ENCODE measurements at regions not wholly inside any gene's neighbourhood (a gene's known extent, or its start where the extent isn't known, plus 50 kb on each side); places are given as distances from the start of the nearest gene placed in this dataset.

GRCh38 chr5:148723143-148723542, 68.8 kb upstream of the HTR4 start:
- intact Hi-C loops (cut with micrococcal nuclease) = no loop called here
- Histone ChIP-seq H3K9me1 (replicated peaks; ENCODE audit: control insufficient read depth, extremely low read depth, insufficient read depth, low read length) (no peaks in the 10 kb centered on the region), H4K20me1 (replicated peaks; ENCODE audit: control insufficient read depth, extremely low read depth, insufficient read depth, low read length) (no peaks in the 10 kb centered on the region), H3K9ac (replicated peaks; ENCODE audit: extremely low read depth, insufficient read depth, low read length) (no peak overlapping the region), H3K79me2 (ENCODE audit: control insufficient read depth, insufficient read depth, low read length) (no peaks in the 10 kb centered on the region), H3K4me2 (ENCODE audit: insufficient read depth, low read length) (no peak overlapping the region), H3K36me3 (ENCODE audit: control insufficient read depth in 2 of 2, extremely low read depth in 1 of 2, insufficient read depth in 2 of 2, low read length in 2 of 2) (no peaks in the 10 kb centered on the region), H2AFZ (ENCODE audit: low read depth, low read length) (no peak overlapping the region), H3K4me3 (replicated peaks in 1 of 3; ENCODE audit: insufficient read depth in 1 of 3, low read depth in 1 of 3, low read length in 3 of 3) (no peak overlapping the region), H3K4me1 (ENCODE audit: control insufficient read depth, extremely low read depth, insufficient read depth, low read length) (no peaks in the 10 kb centered on the region), H3K27ac (ENCODE audit: insufficient read depth, low read depth, low read length) (no peak overlapping the region), H3K27me3 (ENCODE audit: control insufficient read depth in 2 of 2, insufficient read depth in 2 of 2, low read length in 2 of 2) (peaks cover 5 to 14% of the 10 kb centered on the region in 2 experiments), H3K9me3 (replicated peaks; ENCODE audit: control insufficient read depth, insufficient read depth, low read length) (no peaks in the 10 kb centered on the region)
- no peak for DNase-seq (ENCODE audit: low read depth, low spot score)
- TF ChIP-seq MYC (IDR thresholded peaks at IDR 0.05; ENCODE audit: low read depth, low read length) (no peak), POLR2A (IDR thresholded peaks at IDR 0.05; ENCODE audit: low read depth, low read length) (no peak), EZH2 (IDR thresholded peaks at IDR 0.05; ENCODE audit: borderline replicate concordance, low read depth, low read length, severe bottlenecking) (no peak), POLR2AphosphoS5 (IDR thresholded peaks at IDR 0.05; ENCODE audit: insufficient read depth, low read depth, low read length) (no peak), FOS (IDR thresholded peaks at IDR 0.05; ENCODE audit: borderline replicate concordance, insufficient read depth, low read length) (no peak), GATA2 (IDR thresholded peaks at IDR 0.05; ENCODE audit: insufficient read depth, insufficient read length, low read depth, low read length) (no peak), MAX (IDR thresholded peaks at IDR 0.05; ENCODE audit: insufficient read depth, insufficient read length) (no peak), JUN (IDR thresholded peaks at IDR 0.05; ENCODE audit: borderline replicate concordance, insufficient read depth, insufficient read length, low read depth) (no peak)
- ChIA-PET CTCF (interaction anchor here (1.0 to 1.8 kb wide), 3 partner anchors 8 to 548 kb away, joined by 3 to 9 read pairs (median 5); no protein-coding TSS in a partner anchor), POLR2A (no interaction called here)
- no peak for FAIRE-seq
- dilution Hi-C loops (cut with MboI; ENCODE audit: extremely low pct_ligation_motif_present, low sequenced_read_pairs) = no loop called here
- BruUV-seq (replicated peaks) = no TSS peak

GRCh38 chr5:148725675-148726074, 71.3 kb upstream of the HTR4 start:
- CTCF ChIA-PET = interaction anchor here (1.4 to 10.1 kb wide), 2 partner anchors 244 to 281 kb away, joined by 4 to 388 read pairs; no protein-coding TSS in a partner anchor

More at GRCh38 chr5:148725675-148726074, 71.3 kb upstream of the HTR4 start:
- H3K9ac ChIP-seq (replicated peaks; ENCODE audit: extremely low read depth, insufficient read depth, low read length) = no peak overlapping the region
- no peak overlapping the region for H2AFZ ChIP-seq (ENCODE audit: low read depth, low read length)
- no peaks in the 10 kb centered on the region for H3K79me2 ChIP-seq (ENCODE audit: control insufficient read depth, insufficient read depth, low read length)
- H3K27me3 ChIP-seq (ENCODE audit: control insufficient read depth in 2 of 2, insufficient read depth in 2 of 2, low read length in 2 of 2) = peaks cover 0 to 4% of the 10 kb centered on the region in 2 experiments
- POLR2A ChIA-PET = no interaction called here
- no peak overlapping the region for H3K4me2 ChIP-seq (ENCODE audit: insufficient read depth, low read length)
- DNase-seq (ENCODE audit: low read depth, low spot score) (no peak), FAIRE-seq (no peak)
- no peak overlapping the region for H3K4me3 ChIP-seq (replicated peaks in 1 of 3; ENCODE audit: insufficient read depth in 1 of 3, low read depth in 1 of 3, low read length in 3 of 3)
- H4K20me1 ChIP-seq (replicated peaks; ENCODE audit: control insufficient read depth, extremely low read depth, insufficient read depth, low read length) = no peaks in the 10 kb centered on the region
- no peaks in the 10 kb centered on the region for H3K9me3 ChIP-seq (replicated peaks; ENCODE audit: control insufficient read depth, insufficient read depth, low read length)
- TF ChIP-seq FOS (IDR thresholded peaks at IDR 0.05; ENCODE audit: borderline replicate concordance, insufficient read depth, low read length) (no peak), EZH2 (IDR thresholded peaks at IDR 0.05; ENCODE audit: borderline replicate concordance, low read depth, low read length, severe bottlenecking) (no peak), POLR2AphosphoS5 (IDR thresholded peaks at IDR 0.05; ENCODE audit: insufficient read depth, low read depth, low read length) (no peak), POLR2A (IDR thresholded peaks at IDR 0.05; ENCODE audit: low read depth, low read length) (no peak), MYC (IDR thresholded peaks at IDR 0.05; ENCODE audit: low read depth, low read length) (no peak), GATA2 (IDR thresholded peaks at IDR 0.05; ENCODE audit: insufficient read depth, insufficient read length, low read depth, low read length) (no peak), MAX (IDR thresholded peaks at IDR 0.05; ENCODE audit: insufficient read depth, insufficient read length) (no peak), JUN (IDR thresholded peaks at IDR 0.05; ENCODE audit: borderline replicate concordance, insufficient read depth, insufficient read length, low read depth) (no peak), CTCF (IDR thresholded peaks at IDR 0.05; ENCODE audit: extremely low read depth in 1 of 2, insufficient read depth in 1 of 2, low read depth in 1 of 2, low read length in 2 of 2) (no peak)
- no peaks in the 10 kb centered on the region for H3K36me3 ChIP-seq (ENCODE audit: control insufficient read depth in 2 of 2, extremely low read depth in 1 of 2, insufficient read depth in 2 of 2, low read length in 2 of 2)
- intact Hi-C loops (cut with micrococcal nuclease) (no loop called here), dilution Hi-C loops (cut with MboI; ENCODE audit: extremely low pct_ligation_motif_present, low sequenced_read_pairs) (loop anchor here (25.0 kb wide), 1 partner anchor 387 kb away; no protein-coding TSS in a partner anchor)
- BruUV-seq (replicated peaks) = no TSS peak
- H3K27ac ChIP-seq (ENCODE audit: insufficient read depth, low read depth, low read length) = no peak overlapping the region
- no peaks in the 10 kb centered on the region for H3K4me1 ChIP-seq (ENCODE audit: control insufficient read depth, extremely low read depth, insufficient read depth, low read length)
- H3K9me1 ChIP-seq (replicated peaks; ENCODE audit: control insufficient read depth, extremely low read depth, insufficient read depth, low read length) = no peaks in the 10 kb centered on the region
